CMK (cell line): ENCODE measurements at regions not wholly inside any gene's neighbourhood (a gene's known extent, or its start where the extent isn't known, plus 50 kb on each side); places are given as distances from the start of the nearest gene placed in this dataset.
"Not testable (repeated sequence)": the region's sequence is repeated elsewhere in the genome, so short reads cannot be mapped to it uniquely, and the experiment has no call there.

Experiments
- DNase-seq: peaks from one replicate; pipeline ENCODE4 v3.0.0-alpha.2; 2010; ENCODE audit warnings: low read depth

GRCh38 chr3:159872374-159873109 lies 116.1 kb upstream of the IL12A start:
- no peak for DNase-seq

- no peak for DNase-seq
Observed at GRCh38 chr3:159875116-159875515, 113.5 kb upstream of the IL12A start.

GRCh38 chr3:159877924-159878323 lies 110.7 kb upstream of the IL12A start:
- DNase-seq, result no peak

- no peak for DNase-seq
Observed at GRCh38 chr3:159879146-159879545, 109.5 kb upstream of the IL12A start.

- DNase-seq, result no peak
Observed at GRCh38 chr3:159879598-159879997, 109.0 kb upstream of the IL12A start.

GRCh38 chr3:159881208-159881607 lies 107.4 kb upstream of the IL12A start:
- no peak for DNase-seq

- DNase-seq, result no peak
Observed at GRCh38 chr3:159881828-159882309, 106.8 kb upstream of the IL12A start.

GRCh38 chr3:159882367-159882766 lies 106.3 kb upstream of the IL12A start:
- no peak for DNase-seq

GRCh38 chr3:159882790-159883779 lies 105.5 kb upstream of the IL12A start:
- no peak for DNase-seq

GRCh38 chr3:159884661-159885402 lies 103.8 kb upstream of the IL12A start:
- no peak for DNase-seq

- no peak for DNase-seq
Observed at GRCh38 chr3:159886050-159886449, 102.6 kb upstream of the IL12A start.

GRCh38 chr3:159886530-159886929 lies 102.1 kb upstream of the IL12A start:
- not testable (repeated sequence) for DNase-seq

- no peak for DNase-seq
Observed at GRCh38 chr3:159887168-159887567, 101.5 kb upstream of the IL12A start.

GRCh38 chr3:159887911-159888310 lies 100.7 kb upstream of the IL12A start:
- no peak for DNase-seq

- DNase-seq, result no peak
Observed at GRCh38 chr3:159892171-159892795, 96.4 kb upstream of the IL12A start.

GRCh38 chr3:159892801-159893200 lies 95.8 kb upstream of the IL12A start:
- no peak for DNase-seq

GRCh38 chr3:159894386-159894785 lies 94.2 kb upstream of the IL12A start:
- DNase-seq, result no peak

GRCh38 chr3:159895430-159895829 lies 93.2 kb upstream of the IL12A start:
- DNase-seq, result no peak

- no peak for DNase-seq
Observed at GRCh38 chr3:159896543-159896942, 92.1 kb upstream of the IL12A start.

GRCh38 chr3:159897331-159898075 lies 91.1 kb upstream of the IL12A start:
- no peak for DNase-seq

- no peak for DNase-seq
Observed at GRCh38 chr3:159898147-159898546, 90.5 kb upstream of the IL12A start.
